Lower leg skin (tissue), 3 donors: ENCODE measurements at regions not wholly inside any gene's neighbourhood (a gene's known extent, or its start where the extent isn't known, plus 50 kb on each side); places are given as distances from the start of the nearest gene placed in this dataset.

ENCODE experiments used
- POLR2A ChIP-seq, 2 donors: fragments of 450-650 bp; IDR thresholded peaks; one replicate each; pipeline ENCODE4 v1.6.1; 2016 to 2017; ENCODE audit warnings: antibody characterized with exemption in 2 of 2, mild to moderate bottlenecking in 1 of 2, moderate library complexity in 1 of 2
- TF ChIP-seq, protein P1 (sequence below), 3 donors: fragments of 450-650 bp; IDR thresholded peaks; one replicate each; pipeline ENCODE4 v1.5.1; 2016; ENCODE audit warnings: antibody characterized with exemption in 3 of 3, mild to moderate bottlenecking in 3 of 3, moderate library complexity in 2 of 3

GRCh38 chr5:15304066-15304731, 195.8 kb upstream of the FBXL7 start:
- TF ChIP-seq, protein P1, sequence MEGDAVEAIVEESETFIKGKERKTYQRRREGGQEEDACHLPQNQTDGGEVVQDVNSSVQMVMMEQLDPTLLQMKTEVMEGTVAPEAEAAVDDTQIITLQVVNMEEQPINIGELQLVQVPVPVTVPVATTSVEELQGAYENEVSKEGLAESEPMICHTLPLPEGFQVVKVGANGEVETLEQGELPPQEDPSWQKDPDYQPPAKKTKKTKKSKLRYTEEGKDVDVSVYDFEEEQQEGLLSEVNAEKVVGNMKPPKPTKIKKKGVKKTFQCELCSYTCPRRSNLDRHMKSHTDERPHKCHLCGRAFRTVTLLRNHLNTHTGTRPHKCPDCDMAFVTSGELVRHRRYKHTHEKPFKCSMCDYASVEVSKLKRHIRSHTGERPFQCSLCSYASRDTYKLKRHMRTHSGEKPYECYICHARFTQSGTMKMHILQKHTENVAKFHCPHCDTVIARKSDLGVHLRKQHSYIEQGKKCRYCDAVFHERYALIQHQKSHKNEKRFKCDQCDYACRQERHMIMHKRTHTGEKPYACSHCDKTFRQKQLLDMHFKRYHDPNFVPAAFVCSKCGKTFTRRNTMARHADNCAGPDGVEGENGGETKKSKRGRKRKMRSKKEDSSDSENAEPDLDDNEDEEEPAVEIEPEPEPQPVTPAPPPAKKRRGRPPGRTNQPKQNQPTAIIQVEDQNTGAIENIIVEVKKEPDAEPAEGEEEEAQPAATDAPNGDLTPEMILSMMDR (IDR thresholded peaks at IDR 0.05) = no peak
- TF ChIP-seq POLR2A (IDR thresholded peaks at IDR 0.05) = no peak
